ENCODE measurements at regions not wholly inside any gene's neighbourhood (a gene's known extent, or its start where the extent isn't known, plus 50 kb on each side); places are given as distances from the start of the nearest gene placed in this dataset.

GRCh38 chr16:63553980-63554379, 1517.7 kb upstream of the CDH8 start:
- Histone ChIP-seq H3K4me3 (no peak overlapping the region), H3K9me3 (no peaks in the 10 kb centered on the region), H3K9ac (ENCODE audit: low read depth in 2 of 2, low read length in 2 of 2) (no peak overlapping the region), H3K27ac (no peak overlapping the region), H3K36me3 (no peaks in the 10 kb centered on the region), H3K4me1 (no peaks in the 10 kb centered on the region), H3K27me3 (no peaks in the 10 kb centered on the region)
- no peak for TF ChIP-seq CTCF (IDR thresholded peaks at IDR 0.05)
- intact Hi-C loops (cut with DNase I), result no loop called here
- DNase-seq, result no peak

GRCh38 chr16:63539276-63539675, 1503.0 kb upstream of the CDH8 start:
- H3K27ac ChIP-seq, result no peak overlapping the region
- H3K27me3 ChIP-seq, result no peaks in the 10 kb centered on the region
- no peak for TF ChIP-seq CTCF (IDR thresholded peaks at IDR 0.05)
- no peaks in the 10 kb centered on the region for H3K36me3 ChIP-seq
- H3K4me3 ChIP-seq, result no peak overlapping the region
- H3K9me3 ChIP-seq, result no peaks in the 10 kb centered on the region
- DNase-seq, result no peak
- intact Hi-C loops (cut with DNase I), result no loop called here
- H3K4me1 ChIP-seq, result no peaks in the 10 kb centered on the region
- no peak overlapping the region for H3K9ac ChIP-seq (ENCODE audit: low read depth in 2 of 2, low read length in 2 of 2)

- Histone ChIP-seq H3K27me3 (no peaks in the 10 kb centered on the region), H3K4me3 (no peak overlapping the region), H3K9ac (ENCODE audit: low read depth in 2 of 2, low read length in 2 of 2) (no peak overlapping the region), H3K4me1 (no peaks in the 10 kb centered on the region), H3K36me3 (no peaks in the 10 kb centered on the region), H3K9me3 (no peaks in the 10 kb centered on the region), H3K27ac (no peak overlapping the region)
- DNase-seq, result no peak
- intact Hi-C loops (cut with DNase I), result no loop called here
- TF ChIP-seq CTCF (IDR thresholded peaks at IDR 0.05), result no peak
Measured at GRCh38 chr16:63530974-63531373, 1494.7 kb upstream of the CDH8 start.

- H3K4me3 ChIP-seq, result no peak overlapping the region
- intact Hi-C loops (cut with DNase I), result no loop called here
- H3K4me1 ChIP-seq, result no peaks in the 10 kb centered on the region
- H3K9ac ChIP-seq (ENCODE audit: low read depth in 2 of 2, low read length in 2 of 2), result no peak overlapping the region
- no peak for DNase-seq
- TF ChIP-seq CTCF (IDR thresholded peaks at IDR 0.05), result no peak
- H3K27me3 ChIP-seq, result no peaks in the 10 kb centered on the region
- no peaks in the 10 kb centered on the region for H3K36me3 ChIP-seq
- no peak overlapping the region for H3K27ac ChIP-seq
- no peaks in the 10 kb centered on the region for H3K9me3 ChIP-seq
Measured at GRCh38 chr16:63530208-63530607, 1494.0 kb upstream of the CDH8 start.

- no peaks in the 10 kb centered on the region for H3K27me3 ChIP-seq
- intact Hi-C loops (cut with DNase I), result no loop called here
- H3K4me1 ChIP-seq, result no peaks in the 10 kb centered on the region
- H3K36me3 ChIP-seq, result no peaks in the 10 kb centered on the region
- no peak overlapping the region for H3K9ac ChIP-seq (ENCODE audit: low read depth in 2 of 2, low read length in 2 of 2)
- no peak for TF ChIP-seq CTCF (IDR thresholded peaks at IDR 0.05)
- no peak overlapping the region for H3K4me3 ChIP-seq
- H3K9me3 ChIP-seq, result no peaks in the 10 kb centered on the region
- DNase-seq, result no peak
- no peak overlapping the region for H3K27ac ChIP-seq
Measured at GRCh38 chr16:63527404-63527803, 1491.2 kb upstream of the CDH8 start.

- Histone ChIP-seq H3K36me3 (no peaks in the 10 kb centered on the region), H3K9ac (ENCODE audit: low read depth in 2 of 2, low read length in 2 of 2) (no peak overlapping the region), H3K27me3 (no peaks in the 10 kb centered on the region), H3K27ac (no peak overlapping the region), H3K4me1 (no peaks in the 10 kb centered on the region), H3K4me3 (no peak overlapping the region), H3K9me3 (no peaks in the 10 kb centered on the region)
- DNase-seq, result no peak
- no peak for TF ChIP-seq CTCF (IDR thresholded peaks at IDR 0.05)
- intact Hi-C loops (cut with DNase I), result no loop called here
Measured at GRCh38 chr16:63516394-63516793, 1480.2 kb upstream of the CDH8 start.

Measured in colonic mucosa (tissue), 4 donors.